Tibial nerve (tissue), 3 donors: ENCODE measurements at regions not wholly inside any gene's neighbourhood (a gene's known extent, or its start where the extent isn't known, plus 50 kb on each side); places are given as distances from the start of the nearest gene placed in this dataset.

Experiments
- POLR2A ChIP-seq, 2 donors: fragments of 450-650 bp; IDR thresholded peaks; one replicate each; pipeline ENCODE4 v1.6.1; 2017; ENCODE audit warnings: antibody characterized with exemption in 2 of 2, mild to moderate bottlenecking in 2 of 2, moderate library complexity in 2 of 2
- TF ChIP-seq, protein P1 (sequence below), 5 experiments: fragments of 200-600 bp in 3 of 5; fragments of 450-650 bp in 2 of 5; sonication (generic) in 3 of 5; IDR thresholded peaks; one replicate each; pipeline ENCODE4 v1.5.1; 2016 to 2019; ENCODE audit warnings: antibody characterized with exemption in 5 of 5, mild to moderate bottlenecking in 3 of 5, moderate library complexity in 2 of 5

DNA sequence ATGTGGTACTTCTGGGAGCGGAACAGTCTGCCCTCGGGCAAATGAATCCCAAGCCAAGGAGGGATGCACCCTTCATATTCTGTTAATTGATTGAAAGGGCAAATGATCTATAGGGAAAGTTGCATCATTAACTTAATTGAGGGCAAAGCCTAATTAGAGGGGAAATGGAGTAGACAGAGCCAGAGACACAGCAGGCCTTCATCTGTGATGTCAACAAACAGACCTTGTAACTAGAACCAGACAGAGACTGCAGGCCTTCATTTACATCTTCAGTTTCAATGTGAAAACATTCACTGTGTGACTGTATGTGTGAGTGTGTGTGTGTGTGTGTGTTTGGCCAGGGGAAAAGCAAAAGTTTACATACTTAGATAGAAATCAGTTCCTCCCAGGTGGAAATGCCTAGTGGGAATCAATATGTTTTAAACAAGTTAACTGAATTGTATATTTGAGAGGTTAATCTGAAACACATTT lies 126.4 kb downstream of the SPRY2 start:
- TF ChIP-seq, protein P1, sequence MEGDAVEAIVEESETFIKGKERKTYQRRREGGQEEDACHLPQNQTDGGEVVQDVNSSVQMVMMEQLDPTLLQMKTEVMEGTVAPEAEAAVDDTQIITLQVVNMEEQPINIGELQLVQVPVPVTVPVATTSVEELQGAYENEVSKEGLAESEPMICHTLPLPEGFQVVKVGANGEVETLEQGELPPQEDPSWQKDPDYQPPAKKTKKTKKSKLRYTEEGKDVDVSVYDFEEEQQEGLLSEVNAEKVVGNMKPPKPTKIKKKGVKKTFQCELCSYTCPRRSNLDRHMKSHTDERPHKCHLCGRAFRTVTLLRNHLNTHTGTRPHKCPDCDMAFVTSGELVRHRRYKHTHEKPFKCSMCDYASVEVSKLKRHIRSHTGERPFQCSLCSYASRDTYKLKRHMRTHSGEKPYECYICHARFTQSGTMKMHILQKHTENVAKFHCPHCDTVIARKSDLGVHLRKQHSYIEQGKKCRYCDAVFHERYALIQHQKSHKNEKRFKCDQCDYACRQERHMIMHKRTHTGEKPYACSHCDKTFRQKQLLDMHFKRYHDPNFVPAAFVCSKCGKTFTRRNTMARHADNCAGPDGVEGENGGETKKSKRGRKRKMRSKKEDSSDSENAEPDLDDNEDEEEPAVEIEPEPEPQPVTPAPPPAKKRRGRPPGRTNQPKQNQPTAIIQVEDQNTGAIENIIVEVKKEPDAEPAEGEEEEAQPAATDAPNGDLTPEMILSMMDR (IDR thresholded peaks at IDR 0.05), result no peak
- no peak for TF ChIP-seq POLR2A (IDR thresholded peaks at IDR 0.05)
